ENCODE measurements at regions not wholly inside any gene's neighbourhood (a gene's known extent, or its start where the extent isn't known, plus 50 kb on each side); places are given as distances from the start of the nearest gene placed in this dataset.

DNA sequence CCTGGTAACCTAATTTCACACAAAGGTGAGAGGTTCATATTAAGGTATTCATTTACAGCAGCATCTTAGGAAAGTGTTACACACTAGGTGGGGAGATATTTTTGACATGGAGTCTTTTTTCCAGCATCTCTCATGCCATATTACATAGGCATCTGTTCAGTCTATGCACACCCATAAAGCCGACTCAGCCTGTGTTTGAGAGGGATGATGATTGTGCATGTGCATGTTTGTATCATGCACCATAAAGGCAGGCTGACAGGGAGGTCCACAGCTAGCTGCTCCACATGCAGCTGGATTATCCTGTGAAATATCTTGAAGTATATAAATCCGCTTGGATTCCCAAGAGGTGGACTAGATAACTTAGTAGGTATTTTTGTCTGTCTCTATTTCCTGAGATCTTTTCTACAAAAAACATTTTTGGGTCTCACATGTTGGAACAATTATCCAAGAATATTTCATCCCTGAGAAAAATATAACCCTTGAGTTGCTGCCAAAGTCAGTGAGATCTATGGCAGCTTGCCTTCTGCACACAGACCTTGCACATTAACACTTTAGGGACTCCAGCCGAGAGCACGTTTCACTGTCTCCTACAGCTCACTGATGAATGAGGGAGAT lies 288.4 kb upstream of the DPH6 start (continued):
- TF ChIP-seq CENPT (CRISPR knock-in tag; IDR thresholded peaks at IDR 0.05; ENCODE audit: low read depth), result no peak
- TF ChIP-seq DMAP1 (CRISPR knock-in tag; IDR thresholded peaks at IDR 0.05), result no peak
- no peak for TF ChIP-seq ZBTB8A (CRISPR knock-in tag; IDR thresholded peaks at IDR 0.05; ENCODE audit: borderline replicate concordance, low read depth)
- no peak for TF ChIP-seq ZBTB42 (CRISPR knock-in tag; IDR thresholded peaks at IDR 0.05)
- TF ChIP-seq TCF7 (IDR thresholded peaks at IDR 0.05; ENCODE audit: low read depth), result no peak

- in situ Hi-C loops (cut with HindIII; ENCODE audit: extremely low pct_ligation_motif_present, low pct_unique_long_range_greater_than_20kb) (no loop called here), intact Hi-C loops (cut with micrococcal nuclease; ENCODE audit: unreplicated experiment) (no loop called here)
- Histone ChIP-seq H3K36me3 (replicated peaks in 1 of 2; ENCODE audit: control insufficient read depth in 1 of 2, insufficient read depth in 2 of 2, low read length in 2 of 2) (no peaks in the 10 kb centered on the region), H3K9ac (ENCODE audit: insufficient read depth, low read depth, low read length) (no peak overlapping the region), H2AFZ (ENCODE audit: low read length) (no peak overlapping the region), H3K79me2 (ENCODE audit: insufficient read depth, low read length) (no peaks in the 10 kb centered on the region), H3K9me3 (ENCODE audit: low read length) (no peaks in the 10 kb centered on the region), H3K27me3 (ENCODE audit: control insufficient read depth in 1 of 2, insufficient read depth in 2 of 2, low read length in 2 of 2) (no peaks in the 10 kb centered on the region), H3K4me3 (replicated peaks in 1 of 3; ENCODE audit: insufficient read depth in 1 of 3, low read depth in 2 of 3, low read length in 3 of 3) (no peak overlapping the region), H3K27ac (ENCODE audit: extremely low read length, insufficient read depth, low read length) (no peak overlapping the region), H3K4me2 (ENCODE audit: low read depth, low read length) (no peak overlapping the region), H4K20me1 (ENCODE audit: insufficient read depth, low read length) (no peaks in the 10 kb centered on the region), H3K4me1 (ENCODE audit: insufficient read depth, low read length) (no peaks in the 10 kb centered on the region)
- ChIA-PET CTCF (ENCODE audit: low intra/inter-chr PET ratio, low total read pairs) (no interaction called here), POLR2A (no interaction called here)
- TF ChIP-seq MAFG (CRISPR knock-in tag; IDR thresholded peaks at IDR 0.05) (no peak), KLF13 (CRISPR knock-in tag; IDR thresholded peaks at IDR 0.05) (no peak), ZNF256 (CRISPR knock-in tag; conservative IDR thresholded peaks at IDR 0.05) (no peak), ZNF205 (CRISPR knock-in tag; IDR thresholded peaks at IDR 0.05) (no peak), KDM6A (CRISPR knock-in tag; IDR thresholded peaks at IDR 0.05; ENCODE audit: low read depth) (no peak), CHCHD3 (CRISPR knock-in tag; IDR thresholded peaks at IDR 0.05) (no peak), UBTF (CRISPR knock-in tag; IDR thresholded peaks at IDR 0.05) (no peak), ZFP62 (CRISPR knock-in tag; IDR thresholded peaks at IDR 0.05) (no peak), MNT (IDR thresholded peaks at IDR 0.05) (no peak), ZNF143 (CRISPR knock-in tag; IDR thresholded peaks at IDR 0.05) (no peak)
- TF ChIP-seq, protein P1, sequence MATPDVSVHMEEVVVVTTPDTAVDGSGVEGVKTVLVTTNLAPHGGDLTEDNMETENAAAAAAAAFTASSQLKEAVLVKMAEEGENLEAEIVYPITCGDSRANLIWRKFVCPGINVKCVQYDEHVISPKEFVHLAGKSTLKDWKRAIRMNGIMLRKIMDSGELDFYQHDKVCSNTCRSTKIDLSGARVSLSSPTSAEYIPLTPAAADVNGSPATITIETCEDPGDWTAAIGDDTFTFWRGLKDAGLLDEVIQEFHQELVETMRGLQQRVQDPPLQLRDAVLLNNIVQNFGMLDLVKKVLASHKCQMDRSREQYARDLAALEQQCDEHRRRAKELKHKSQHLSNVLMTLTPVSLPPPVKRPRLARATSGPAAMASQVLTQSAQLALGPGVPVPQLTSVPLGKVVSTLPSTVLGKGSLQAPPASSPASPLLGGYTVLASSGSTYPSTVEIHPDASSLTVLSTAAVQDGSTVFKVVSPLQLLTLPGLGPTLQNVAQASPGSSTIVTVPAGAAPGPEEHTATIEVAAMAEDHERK (CRISPR knock-in tag; IDR thresholded peaks at IDR 0.05; ENCODE audit: low read depth), result no peak
- no peak for FAIRE-seq
- 2% methylated on average over 2 of the region's 2 CpGs for WGBS (ENCODE audit: low lambda C conversion rate)
- BruUV-seq (replicated peaks), result no TSS peak
- DNase-seq (ENCODE audit: low spot score), result no peak
- ATAC-seq, result no peak
Observed at GRCh38 chr15:35834866-35835265, 288.9 kb upstream of the DPH6 start.

Measured in HepG2 (cell line).